Neural progenitor cell (in vitro differentiated cells): ENCODE measurements at regions not wholly inside any gene's neighbourhood (a gene's known extent, or its start where the extent isn't known, plus 50 kb on each side); places are given as distances from the start of the nearest gene placed in this dataset.

Source experiments
- CTCF ChIP-seq: fragments of 200-600 bp; sonication (generic); IDR thresholded peaks from 2 replicates; pipeline ENCODE4 v1.5.1; 2017; ENCODE audit warnings: antibody characterized with exemption, mild to moderate bottlenecking
- EZH2 ChIP-seq: fragments of 200-600 bp; sonication (generic); IDR thresholded peaks from 2 replicates; pipeline ENCODE4 v1.6.1; 2017; ENCODE audit warnings: antibody characterized with exemption, mild to moderate bottlenecking, moderate library complexity

- no peak for TF ChIP-seq CTCF
- TF ChIP-seq EZH2: no peak
Observed at GRCh38 chr7:131130324-131130723, 197.4 kb upstream of the MKLN1 start.
